GM12865 (cell line): ENCODE measurements at regions not wholly inside any gene's neighbourhood (a gene's known extent, or its start where the extent isn't known, plus 50 kb on each side); places are given as distances from the start of the nearest gene placed in this dataset.

Source experiments
- DNase-seq: peaks from one replicate; pipeline ENCODE4 v3.0.0; 2010; ENCODE audit warnings: low read depth
- H3K4me3 ChIP-seq: 2 replicates; pipeline ENCODE4 v1.5.1; 2011; ENCODE audit warnings: mild to moderate bottlenecking, low read depth, low read length, control low read depth
- TF ChIP-seq, protein P1 (sequence below): IDR thresholded peaks from 2 replicates; pipeline ENCODE4 v1.5.1; 2011; ENCODE audit warnings: low read length, control low read depth, low read depth, inconsistent platforms; ENCODE audit not compliant: insufficient read depth; ENCODE audit errors: missing control alignments

DNA sequence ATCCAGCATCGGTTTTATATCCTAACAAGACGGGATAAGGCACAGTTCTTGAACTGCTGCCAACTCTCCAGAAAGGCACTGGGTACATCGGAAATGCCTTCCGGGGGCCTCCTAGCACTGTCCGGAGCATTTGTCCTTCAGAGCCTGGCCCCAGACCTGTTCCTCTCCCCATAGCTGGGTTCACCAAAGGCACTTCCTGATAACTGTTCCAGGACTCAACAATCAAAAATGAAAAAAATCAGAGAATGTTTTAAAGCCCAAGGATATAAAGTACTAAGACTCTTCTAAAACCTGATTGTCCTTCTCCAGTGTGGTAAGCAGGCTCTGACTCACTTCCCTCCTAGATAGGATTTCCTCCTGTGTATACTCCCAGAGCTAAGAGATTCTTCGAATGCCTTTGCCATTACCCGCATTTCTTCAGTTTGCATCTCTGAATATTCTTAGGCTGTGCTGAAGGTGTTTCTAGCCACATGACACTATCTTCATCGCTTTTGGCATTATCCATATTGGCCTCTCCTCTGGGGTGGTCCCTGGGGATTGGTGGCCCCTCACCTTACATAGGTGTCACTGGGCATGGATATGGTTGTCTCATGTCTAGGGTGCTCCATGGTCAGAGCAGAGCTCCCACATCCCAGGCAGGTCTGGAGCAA is 112.9 kb downstream of the ZBTB18 start:
- H3K4me3 ChIP-seq, result no peak overlapping the region
- DNase-seq, result no peak
- TF ChIP-seq, protein P1, sequence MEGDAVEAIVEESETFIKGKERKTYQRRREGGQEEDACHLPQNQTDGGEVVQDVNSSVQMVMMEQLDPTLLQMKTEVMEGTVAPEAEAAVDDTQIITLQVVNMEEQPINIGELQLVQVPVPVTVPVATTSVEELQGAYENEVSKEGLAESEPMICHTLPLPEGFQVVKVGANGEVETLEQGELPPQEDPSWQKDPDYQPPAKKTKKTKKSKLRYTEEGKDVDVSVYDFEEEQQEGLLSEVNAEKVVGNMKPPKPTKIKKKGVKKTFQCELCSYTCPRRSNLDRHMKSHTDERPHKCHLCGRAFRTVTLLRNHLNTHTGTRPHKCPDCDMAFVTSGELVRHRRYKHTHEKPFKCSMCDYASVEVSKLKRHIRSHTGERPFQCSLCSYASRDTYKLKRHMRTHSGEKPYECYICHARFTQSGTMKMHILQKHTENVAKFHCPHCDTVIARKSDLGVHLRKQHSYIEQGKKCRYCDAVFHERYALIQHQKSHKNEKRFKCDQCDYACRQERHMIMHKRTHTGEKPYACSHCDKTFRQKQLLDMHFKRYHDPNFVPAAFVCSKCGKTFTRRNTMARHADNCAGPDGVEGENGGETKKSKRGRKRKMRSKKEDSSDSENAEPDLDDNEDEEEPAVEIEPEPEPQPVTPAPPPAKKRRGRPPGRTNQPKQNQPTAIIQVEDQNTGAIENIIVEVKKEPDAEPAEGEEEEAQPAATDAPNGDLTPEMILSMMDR, result no peak

DNA sequence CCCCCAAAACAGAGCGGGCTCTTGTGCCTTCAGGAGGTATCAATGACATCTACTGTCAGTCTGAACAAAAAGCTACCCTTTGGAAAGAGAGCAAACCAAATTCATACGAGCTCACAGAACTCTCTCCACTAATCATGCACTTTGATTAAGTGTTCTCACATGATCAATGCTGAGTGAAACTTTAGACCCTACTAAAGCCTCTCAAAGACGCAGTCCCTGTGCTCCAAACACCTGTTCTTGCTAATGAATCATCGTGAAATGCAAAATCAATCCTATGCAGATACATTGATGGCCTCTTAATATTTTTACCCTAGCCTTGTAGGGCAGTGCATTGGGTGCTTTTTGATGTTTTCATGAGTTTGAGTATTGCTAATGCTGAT is 113.4 kb downstream of the ZBTB18 start:
- H3K4me3 ChIP-seq, result no peak overlapping the region
- no peak for DNase-seq
- TF ChIP-seq, protein P1, result no peak

DNA sequence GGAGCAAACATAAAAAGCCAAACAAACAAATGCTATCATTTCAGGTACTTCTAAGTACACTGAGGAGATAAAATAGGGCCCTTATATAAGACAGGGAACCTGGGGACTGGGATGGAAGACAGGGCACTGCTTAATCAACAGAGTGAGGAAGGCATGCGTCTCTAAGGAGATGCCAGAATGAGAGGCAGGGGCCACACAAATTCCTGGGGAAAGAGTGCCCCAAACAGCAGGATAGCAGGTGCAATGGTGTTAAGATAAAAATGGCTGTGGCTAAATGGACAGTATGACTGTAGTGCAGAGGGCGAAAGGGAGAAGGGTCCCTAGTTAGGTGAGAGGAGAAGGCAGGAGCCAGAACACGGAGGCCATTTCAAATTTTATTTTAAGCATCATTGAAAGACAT is 113.9 kb downstream of the ZBTB18 start:
- TF ChIP-seq, protein P1, result no peak
- DNase-seq, result no peak
- no peak overlapping the region for H3K4me3 ChIP-seq

DNA sequence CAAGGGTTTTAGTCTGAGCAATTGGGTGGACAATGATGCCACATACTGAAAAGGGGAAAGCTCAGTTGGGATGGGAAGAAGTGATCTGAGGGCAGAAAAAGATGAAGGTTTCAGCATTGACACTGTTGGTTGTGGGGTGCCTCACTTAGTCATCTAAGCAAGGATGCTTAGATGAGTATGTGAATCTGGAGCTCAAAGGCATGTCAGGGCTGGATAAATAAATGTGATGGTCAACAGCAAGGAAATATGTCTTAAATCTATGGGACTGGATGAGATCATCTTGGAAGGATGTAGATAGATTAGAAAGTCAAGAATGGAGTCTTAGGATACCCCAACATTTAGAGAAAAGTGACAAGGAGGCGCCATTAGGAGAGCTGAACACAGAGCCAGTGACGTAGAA is 114.6 kb downstream of the ZBTB18 start:
- no peak for DNase-seq
- TF ChIP-seq, protein P1, result no peak
- no peak overlapping the region for H3K4me3 ChIP-seq

DNA sequence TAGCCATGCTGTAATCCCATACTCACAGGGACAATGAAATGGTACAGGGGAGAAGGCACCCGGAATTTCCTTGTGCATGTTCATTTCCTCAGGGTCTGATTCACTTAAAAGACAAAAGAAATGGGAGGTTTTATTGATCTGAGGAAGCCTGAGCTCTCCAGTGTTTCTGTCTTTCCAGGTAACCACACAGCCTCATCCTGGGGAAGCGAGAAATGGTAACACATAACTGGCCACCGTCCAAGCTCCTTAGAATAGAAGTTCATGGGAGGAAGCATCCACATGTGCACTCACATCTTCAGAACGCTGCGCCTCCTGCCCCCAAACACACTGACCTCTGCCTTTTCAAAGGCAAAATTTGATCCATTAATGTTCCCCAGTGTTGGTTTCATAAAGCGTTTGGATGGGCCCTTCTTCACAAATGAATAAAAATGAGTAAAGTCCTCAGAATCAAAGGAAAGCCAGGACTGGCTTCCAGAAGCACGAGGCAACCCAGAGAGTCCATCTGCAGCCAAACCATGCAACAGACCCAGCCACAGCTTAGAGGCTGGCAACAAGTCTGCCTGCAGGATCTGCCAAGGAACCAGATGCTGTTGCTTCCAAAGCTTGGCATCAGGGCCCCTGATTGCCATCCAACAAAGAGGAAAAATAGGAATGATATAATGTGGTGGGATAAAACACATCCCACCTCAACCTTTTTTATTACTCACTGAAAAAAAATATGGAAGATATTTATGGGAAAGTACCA is 120.3 kb downstream of the ZBTB18 start:
- no peak for DNase-seq
- TF ChIP-seq, protein P1, result no peak
- no peak overlapping the region for H3K4me3 ChIP-seq

DNA sequence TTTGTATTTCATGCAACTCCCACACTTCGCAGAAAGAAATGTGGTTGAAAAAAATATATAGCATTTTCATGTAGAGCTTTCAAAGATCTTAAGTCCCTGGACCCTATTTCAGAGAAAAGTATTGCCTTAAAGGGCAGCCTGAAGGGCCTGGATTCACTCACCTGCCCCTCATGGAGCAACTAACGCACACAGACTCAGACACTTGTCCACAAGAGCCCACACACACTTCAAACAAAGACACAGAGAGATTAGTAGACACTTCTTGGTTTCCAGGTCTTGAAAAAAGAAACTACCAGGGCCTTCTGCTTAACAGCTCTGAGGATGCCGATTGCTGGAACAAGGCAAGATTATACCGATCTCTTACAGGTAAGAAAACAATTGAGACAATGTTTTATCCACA is 122.2 kb downstream of the ZBTB18 start:
- DNase-seq, result no peak
- TF ChIP-seq, protein P1, result no peak
- no peak overlapping the region for H3K4me3 ChIP-seq
